SK-N-SH treated with all-trans-retinoic acid at 6 μM for 48 hours (cell line): ENCODE measurements at regions not wholly inside any gene's neighbourhood (a gene's known extent, or its start where the extent isn't known, plus 50 kb on each side); places are given as distances from the start of the nearest gene placed in this dataset.

Source experiments
- ARNTL ChIP-seq: fragments of 450-650 bp; formaldehyde crosslinking; IDR thresholded peaks from 2 replicates; pipeline ENCODE4 v1.5.0; 2020; ENCODE audit warnings: low read depth, mild to moderate bottlenecking, moderate library complexity, borderline replicate concordance
- CSDC2 ChIP-seq: fragments of 250-450 bp; sonication (Bioruptor Pico); IDR thresholded peaks from 2 replicates; pipeline ENCODE4 v1.5.0; 2020; ENCODE audit warnings: mild to moderate bottlenecking, moderate library complexity
- GLIS3 ChIP-seq: fragments of 250-450 bp; sonication (Bioruptor Pico); IDR thresholded peaks from 2 replicates; pipeline ENCODE4 v1.5.0; 2020; ENCODE audit warnings: mild to moderate bottlenecking, moderate library complexity
- ISL1 ChIP-seq: fragments of 250-450 bp; sonication (Bioruptor Pico); IDR thresholded peaks from 2 replicates; pipeline ENCODE4 v2.1.2; 2022; ENCODE audit warnings: mild to moderate bottlenecking, moderate library complexity
- OSR1 ChIP-seq: fragments of 250-450 bp; sonication (Bioruptor Pico); IDR thresholded peaks from 2 replicates; pipeline ENCODE4 v1.8.0; 2022; ENCODE audit warnings: moderate library complexity, mild to moderate bottlenecking, inconsistent platforms
- PPARA ChIP-seq: fragments of 250-450 bp; sonication (Bioruptor Pico); IDR thresholded peaks from 2 replicates; pipeline ENCODE4 v1.5.0; 2020; ENCODE audit warnings: mild to moderate bottlenecking, borderline replicate concordance
- RARB ChIP-seq: fragments of 250-450 bp; sonication (Bioruptor Pico); IDR thresholded peaks from 2 replicates; pipeline ENCODE4 v1.8.0; 2021; ENCODE audit warnings: mild to moderate bottlenecking, moderate library complexity
- TCF4 ChIP-seq: fragments of 250-450 bp; sonication (Bioruptor Pico); IDR thresholded peaks from 2 replicates; pipeline ENCODE4 v1.8.0; 2021; ENCODE audit warnings: mild to moderate bottlenecking, moderate library complexity, borderline replicate concordance
- ZFP3 ChIP-seq: fragments of 250-450 bp; sonication (Bioruptor Pico); IDR thresholded peaks from 2 replicates; pipeline ENCODE4 v1.5.0; 2020; ENCODE audit warnings: mild to moderate bottlenecking, moderate library complexity
- ZFP30 ChIP-seq: fragments of 450-650 bp; formaldehyde crosslinking; IDR thresholded peaks from 2 replicates; pipeline ENCODE4 v1.5.0; 2022; ENCODE audit warnings: mild to moderate bottlenecking, moderate library complexity
- ZNF565 ChIP-seq: fragments of 450-650 bp; formaldehyde crosslinking; conservative IDR thresholded peaks from 2 replicates; pipeline ENCODE4 v1.5.0; 2020; ENCODE audit warnings: low read depth, mild to moderate bottlenecking, moderate library complexity
- ZNF70 ChIP-seq: fragments of 450-650 bp; formaldehyde crosslinking; IDR thresholded peaks from 2 replicates; pipeline ENCODE4 v1.5.0; 2020; ENCODE audit warnings: mild to moderate bottlenecking, moderate library complexity
- TF ChIP-seq, protein P1 (sequence below): fragments of 250-450 bp; sonication (Bioruptor Pico); IDR thresholded peaks from 2 replicates; pipeline ENCODE4 v1.8.0; 2021; ENCODE audit warnings: low read depth, mild to moderate bottlenecking, moderate library complexity, borderline replicate concordance
- TF ChIP-seq, protein P2 (sequence below): fragments of 250-450 bp; sonication (Bioruptor Pico); IDR thresholded peaks from 2 replicates; pipeline ENCODE4 v1.5.1; 2020; ENCODE audit warnings: low read depth, mild to moderate bottlenecking, moderate library complexity

DNA sequence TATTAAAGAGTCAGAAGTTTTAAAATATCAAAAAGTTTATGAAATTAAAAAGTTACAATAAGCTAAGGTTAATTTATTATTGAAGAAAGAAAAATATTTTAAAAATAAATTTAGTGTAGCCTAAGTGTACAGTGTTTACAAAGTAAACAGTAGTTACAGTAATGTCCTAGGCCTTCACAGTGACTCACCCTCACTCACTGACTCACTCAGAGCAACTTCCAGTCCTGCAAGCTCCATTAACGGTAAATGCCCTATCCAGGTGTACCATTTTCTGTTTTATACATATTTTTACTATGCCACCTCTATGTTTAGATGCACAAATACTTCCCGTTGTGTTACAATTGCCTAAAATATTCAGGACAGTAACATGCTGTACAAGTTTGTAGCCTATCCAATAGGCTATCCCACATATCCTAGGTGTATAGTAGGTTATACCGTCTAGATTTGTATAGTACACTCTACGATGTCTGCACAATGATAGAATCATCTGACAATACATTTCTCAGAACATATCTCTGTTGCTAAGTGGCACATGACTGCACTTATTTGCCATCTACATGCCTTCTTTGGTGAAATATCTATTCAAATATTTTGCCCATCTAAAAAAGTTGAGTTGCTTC, 67.2 kb upstream of the WSB1 start:
- TF ChIP-seq ZFP30 (no peak), CSDC2 (CRISPR knock-in tag) (no peak), ZFP3 (CRISPR knock-in tag) (no peak), RARB (CRISPR knock-in tag) (no peak), TCF4 (CRISPR knock-in tag) (no peak), ZNF565 (CRISPR knock-in tag) (no peak), OSR1 (CRISPR knock-in tag) (no peak), ARNTL (CRISPR knock-in tag) (no peak), ZNF70 (CRISPR knock-in tag) (no peak), PPARA (CRISPR knock-in tag) (no peak), ISL1 (CRISPR knock-in tag) (no peak), GLIS3 (CRISPR knock-in tag) (no peak)
- TF ChIP-seq, protein P1, sequence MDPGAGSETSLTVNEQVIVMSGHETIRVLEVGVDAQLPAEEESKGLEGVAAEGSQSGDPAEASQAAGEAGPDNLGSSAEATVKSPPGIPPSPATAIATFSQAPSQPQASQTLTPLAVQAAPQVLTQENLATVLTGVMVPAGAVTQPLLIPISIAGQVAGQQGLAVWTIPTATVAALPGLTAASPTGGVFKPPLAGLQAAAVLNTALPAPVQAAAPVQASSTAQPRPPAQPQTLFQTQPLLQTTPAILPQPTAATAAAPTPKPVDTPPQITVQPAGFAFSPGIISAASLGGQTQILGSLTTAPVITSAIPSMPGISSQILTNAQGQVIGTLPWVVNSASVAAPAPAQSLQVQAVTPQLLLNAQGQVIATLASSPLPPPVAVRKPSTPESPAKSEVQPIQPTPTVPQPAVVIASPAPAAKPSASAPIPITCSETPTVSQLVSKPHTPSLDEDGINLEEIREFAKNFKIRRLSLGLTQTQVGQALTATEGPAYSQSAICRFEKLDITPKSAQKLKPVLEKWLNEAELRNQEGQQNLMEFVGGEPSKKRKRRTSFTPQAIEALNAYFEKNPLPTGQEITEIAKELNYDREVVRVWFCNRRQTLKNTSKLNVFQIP (CRISPR knock-in tag), result no peak
- TF ChIP-seq, protein P2, sequence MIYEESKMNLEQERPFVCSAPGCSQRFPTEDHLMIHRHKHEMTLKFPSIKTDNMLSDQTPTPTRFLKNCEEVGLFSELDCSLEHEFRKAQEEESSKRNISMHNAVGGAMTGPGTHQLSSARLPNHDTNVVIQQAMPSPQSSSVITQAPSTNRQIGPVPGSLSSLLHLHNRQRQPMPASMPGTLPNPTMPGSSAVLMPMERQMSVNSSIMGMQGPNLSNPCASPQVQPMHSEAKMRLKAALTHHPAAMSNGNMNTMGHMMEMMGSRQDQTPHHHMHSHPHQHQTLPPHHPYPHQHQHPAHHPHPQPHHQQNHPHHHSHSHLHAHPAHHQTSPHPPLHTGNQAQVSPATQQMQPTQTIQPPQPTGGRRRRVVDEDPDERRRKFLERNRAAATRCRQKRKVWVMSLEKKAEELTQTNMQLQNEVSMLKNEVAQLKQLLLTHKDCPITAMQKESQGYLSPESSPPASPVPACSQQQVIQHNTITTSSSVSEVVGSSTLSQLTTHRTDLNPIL (CRISPR knock-in tag), result no peak
